Activated CD4-positive, alpha-beta T cell treated with anti-CD3 and anti-CD28 coated beads for 48 hours (primary cell): ENCODE measurements at regions not wholly inside any gene's neighbourhood (a gene's known extent, or its start where the extent isn't known, plus 50 kb on each side); places are given as distances from the start of the nearest gene placed in this dataset.
"Not testable (repeated sequence)": the region's sequence is repeated elsewhere in the genome, so short reads cannot be mapped to it uniquely, and the experiment has no call there.

Experiments used
- DNase-seq: peaks from one replicate; pipeline ENCODE4 v3.0.0-alpha.2; 2020

DNA sequence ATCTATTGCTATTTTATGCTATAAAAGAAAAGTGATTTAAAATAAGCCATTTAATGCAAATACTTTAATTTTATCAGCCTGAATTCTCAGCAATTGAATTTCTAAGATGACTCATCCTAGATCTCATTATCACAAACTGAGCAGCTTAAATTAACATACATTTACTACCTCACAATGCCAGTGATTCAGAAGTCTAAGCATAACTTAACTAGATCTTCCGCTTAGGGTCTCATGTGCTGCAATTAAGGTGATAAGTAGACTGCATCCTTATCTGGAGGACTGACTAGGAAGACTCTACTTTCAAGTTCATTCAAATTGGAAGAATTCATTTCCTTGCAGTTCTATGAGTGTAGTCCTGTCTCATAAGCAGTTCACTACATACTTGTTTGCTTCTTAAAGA, 286.6 kb downstream of the COL11A1 start:
- DNase-seq, result no peak

DNA sequence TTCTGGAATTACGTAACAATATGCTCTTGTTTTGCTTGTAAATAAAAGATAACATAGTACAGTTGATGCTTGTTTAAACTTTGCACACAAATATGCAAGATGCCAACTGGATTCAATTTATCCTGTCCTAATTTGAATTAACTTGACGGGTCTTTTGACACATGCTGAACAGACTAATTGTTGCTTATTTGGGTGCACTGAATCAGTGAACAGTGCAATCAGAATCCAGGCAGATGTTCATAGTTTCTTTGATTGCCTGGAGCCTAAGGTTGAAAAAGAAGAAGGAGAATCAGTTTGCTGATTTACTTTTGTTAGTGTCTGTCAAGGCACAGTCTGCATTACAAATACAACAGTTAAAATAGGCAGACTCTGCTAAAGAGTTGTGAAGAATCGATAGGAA, 307.9 kb downstream of the COL11A1 start:
- DNase-seq, result no peak

DNA sequence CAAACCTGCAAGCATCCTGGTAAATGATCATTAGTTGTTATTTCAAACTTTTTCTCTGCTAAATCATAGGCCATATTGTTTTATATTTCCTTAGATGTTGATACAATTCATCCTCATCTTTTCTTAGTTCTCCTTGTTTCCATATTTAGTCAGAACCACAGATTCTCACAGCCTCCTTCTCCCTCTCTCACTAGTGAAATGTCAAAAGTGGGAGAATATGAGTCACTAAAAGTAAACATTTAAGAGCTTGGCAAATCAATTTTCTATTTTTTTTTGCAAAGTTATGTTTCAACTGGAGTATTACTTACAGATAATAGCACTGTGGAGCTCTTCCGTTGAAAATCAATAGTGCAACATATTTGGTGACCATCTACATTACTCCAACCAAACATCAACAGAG, 308.8 kb downstream of the COL11A1 start:
- no peak for DNase-seq

DNA sequence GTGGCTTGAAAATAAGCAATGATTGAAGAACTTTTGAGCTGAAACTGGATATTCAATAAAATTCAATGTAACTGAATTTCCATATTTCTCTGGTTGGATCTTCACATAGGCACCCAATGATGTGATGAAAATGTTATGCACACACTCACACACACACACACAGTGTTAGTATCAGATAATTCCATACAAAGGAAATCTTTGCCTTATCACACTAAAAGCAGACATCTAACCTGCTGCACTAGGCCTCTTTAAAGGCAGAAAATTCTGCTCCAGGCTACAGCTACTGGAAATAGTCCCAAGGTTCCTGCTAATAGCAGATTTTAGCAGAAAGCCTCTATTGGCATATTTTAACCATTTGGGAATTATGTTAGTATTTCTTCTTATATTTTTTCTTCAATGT, 309.6 kb downstream of the COL11A1 start:
- DNase-seq, result no peak

DNA sequence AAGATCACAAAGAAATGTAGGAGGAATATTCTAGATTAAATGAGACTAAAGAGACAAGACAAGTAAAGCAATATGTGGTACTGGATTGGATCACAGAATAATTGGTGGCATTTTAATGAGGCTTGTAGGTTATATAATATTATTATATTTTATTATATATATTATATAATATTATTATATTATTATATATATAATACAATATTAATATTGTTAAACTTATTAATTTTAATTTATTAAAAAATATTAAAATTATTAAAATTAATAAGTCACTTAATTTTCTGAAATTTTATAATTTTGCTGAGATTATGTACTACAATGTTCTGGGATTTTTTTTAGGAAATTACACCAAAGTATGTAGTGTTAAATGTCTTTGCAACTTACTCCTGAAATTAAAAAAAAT, 311.9 kb downstream of the COL11A1 start:
- no peak for DNase-seq

DNA sequence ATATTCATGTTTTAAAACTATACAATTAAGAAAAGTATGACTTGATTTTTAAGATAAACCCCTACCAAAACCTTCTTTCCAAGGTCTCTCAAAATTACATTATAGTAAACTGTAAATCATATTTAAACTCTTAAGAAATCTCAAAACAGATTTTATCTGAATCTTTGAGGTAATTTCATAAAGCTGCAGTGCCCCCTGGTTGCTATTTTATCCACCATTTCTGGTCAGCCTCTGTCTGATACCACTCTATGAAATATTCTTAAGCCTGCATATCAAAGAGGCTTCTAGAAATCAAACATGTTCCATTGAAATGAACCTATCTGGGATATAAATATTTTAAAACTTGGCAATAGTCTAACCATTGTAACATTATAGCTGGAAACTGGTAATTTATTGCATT, 317.3 kb downstream of the COL11A1 start:
- no peak for DNase-seq

DNA sequence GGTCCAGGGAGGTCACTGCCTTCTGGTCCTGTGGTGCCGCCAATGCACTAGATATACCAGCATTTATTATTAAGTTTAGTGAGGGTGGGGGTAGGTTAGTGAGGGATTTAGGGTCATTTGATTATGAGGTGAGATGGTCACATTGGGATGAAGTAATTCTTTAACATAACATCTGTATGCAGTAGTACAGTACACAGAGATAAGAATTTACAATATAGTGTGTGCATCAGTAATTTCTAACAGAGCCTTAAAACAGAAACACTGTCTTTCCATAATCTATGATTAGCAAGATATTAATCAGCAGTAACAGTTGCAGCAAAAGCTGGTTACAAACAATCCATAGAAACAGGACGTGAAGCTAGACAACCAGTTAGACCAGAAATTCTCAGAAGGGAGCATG, 318.4 kb downstream of the COL11A1 start:
- DNase-seq, result not testable (repeated sequence)

DNA sequence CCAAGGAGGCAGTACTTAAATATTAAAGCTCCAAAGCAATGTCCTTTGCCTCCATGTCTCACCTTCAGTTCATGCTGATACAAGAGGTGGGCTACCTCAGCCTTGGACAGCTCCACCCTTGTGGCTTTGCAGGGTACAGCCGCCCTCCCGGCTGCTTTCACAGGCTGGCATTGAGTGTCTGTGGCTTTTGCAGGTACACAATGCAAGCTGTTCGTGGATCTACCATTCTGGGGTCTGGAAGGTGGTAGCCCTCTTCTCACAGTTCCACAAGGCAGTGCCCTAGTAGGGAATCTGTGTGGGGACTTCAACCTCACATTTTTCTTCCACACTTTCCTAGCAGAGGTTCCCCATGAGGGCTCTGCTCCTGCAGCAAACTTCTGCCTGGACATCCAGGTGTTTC, 324.8 kb downstream of the COL11A1 start:
- no peak for DNase-seq

DNA sequence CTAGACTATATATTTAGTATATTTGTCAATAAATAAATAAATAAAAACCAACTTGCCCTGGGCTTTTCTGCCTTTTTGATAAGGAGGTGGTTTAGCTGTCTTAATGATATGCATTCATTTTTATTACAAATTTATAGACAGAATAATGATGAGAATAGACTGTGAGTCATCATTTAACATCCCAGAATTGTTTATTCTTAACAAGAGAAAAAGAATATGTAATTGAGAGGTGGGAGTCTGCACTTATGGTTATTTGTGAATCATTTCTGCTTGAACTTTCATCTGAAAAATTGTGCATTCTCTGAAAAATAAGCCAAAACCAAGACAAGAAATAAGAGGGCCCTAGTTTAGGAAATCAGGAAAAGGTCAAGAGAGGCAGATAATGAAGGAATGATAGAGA, 326.2 kb downstream of the COL11A1 start:
- no peak for DNase-seq

DNA sequence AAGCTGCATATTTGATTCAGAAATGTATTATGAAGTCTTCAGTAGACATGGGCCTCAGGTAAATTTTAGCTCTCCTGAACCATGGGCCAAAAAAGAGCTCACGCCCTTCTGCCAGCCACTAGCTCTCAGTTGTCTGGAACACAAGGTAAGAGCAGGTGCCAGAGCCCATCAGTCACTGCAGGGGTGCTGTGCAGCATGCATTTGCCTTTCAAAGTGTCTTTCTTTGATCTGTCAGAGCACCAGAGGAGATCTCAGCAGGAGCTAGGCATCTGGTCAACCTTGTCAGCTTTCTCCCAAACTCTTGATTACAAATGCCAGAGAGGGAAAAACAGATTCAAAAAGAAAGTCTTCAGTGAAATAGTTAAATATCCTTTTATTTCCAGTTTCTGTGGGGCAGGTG, 332.3 kb downstream of the COL11A1 start:
- DNase-seq, result no peak

DNA sequence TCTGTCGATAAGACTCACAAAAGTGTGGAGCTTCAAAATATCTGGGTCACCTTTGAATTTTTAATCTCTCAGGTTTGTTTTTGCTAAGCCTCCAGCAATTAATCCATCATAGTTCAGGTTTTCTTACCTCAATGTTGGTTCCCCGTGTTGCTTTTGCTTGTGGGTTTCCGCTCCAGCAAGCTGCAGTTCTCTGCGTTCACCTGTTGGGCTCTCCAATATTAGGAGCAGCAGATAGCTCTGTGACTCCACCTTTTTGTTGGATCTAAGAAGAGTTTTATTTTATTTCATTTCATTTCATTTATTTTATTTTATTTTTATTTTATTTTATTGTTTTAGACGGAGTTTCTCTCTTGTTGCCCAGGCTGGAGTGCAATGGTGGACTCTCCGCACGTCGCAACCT, 335.5 kb downstream of the COL11A1 start:
- no peak for DNase-seq

DNA sequence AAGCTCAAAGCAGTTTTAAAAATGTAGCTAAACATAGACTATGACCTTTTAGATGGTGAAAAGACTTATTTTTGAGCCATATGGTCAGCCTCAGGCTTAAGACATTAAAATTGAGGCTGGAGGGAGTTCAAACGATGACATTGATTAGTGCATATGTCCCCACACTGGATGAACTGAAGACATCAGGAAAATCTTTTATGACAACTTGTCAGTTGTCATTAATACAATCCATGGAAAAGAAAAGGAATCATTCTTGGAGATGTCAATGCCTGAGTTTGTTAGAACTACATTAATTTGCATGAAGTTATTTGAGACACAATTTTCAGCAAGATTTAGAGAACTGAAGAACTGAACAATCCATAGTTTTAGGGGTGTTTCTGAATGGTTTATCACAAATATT, 349.9 kb downstream of the COL11A1 start:
- no peak for DNase-seq

DNA sequence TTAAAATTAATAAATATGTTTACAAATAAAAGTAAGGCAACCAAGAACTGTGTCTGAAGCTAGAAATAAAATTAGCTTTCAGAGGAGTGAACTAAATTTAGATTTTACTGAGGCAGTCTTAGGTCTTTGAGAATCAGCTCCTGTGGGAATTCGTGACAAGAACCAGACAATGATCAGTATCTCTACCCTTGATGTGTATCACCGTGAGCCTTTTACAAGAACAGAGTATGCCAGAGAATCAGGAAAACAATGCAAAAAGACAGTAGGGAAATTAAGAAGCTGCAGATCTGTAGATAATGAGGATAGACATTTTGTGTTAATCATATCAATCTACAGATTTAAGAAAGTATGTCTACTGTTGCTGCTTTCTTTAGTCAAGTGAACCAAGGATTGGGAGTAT, 351.0 kb downstream of the COL11A1 start:
- no peak for DNase-seq

DNA sequence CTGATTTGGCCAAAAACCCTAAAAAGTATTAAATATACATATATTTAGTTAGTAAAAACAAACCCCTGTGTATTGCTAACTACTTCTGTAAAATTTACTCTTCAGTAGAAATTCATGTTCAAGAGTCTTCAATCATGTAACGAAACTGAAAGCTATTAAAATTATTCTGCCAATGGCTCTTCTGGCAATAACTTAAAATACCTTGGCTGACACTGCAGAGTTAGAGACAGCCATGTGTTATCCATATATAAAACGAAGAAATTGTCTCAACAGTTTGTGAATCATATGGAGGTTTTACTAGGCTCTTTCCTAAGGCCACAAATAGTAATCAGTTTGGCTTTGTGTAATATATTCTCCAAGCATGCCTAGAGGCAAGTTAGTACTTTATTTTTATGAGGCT, 357.2 kb downstream of the COL11A1 start:
- no peak for DNase-seq

DNA sequence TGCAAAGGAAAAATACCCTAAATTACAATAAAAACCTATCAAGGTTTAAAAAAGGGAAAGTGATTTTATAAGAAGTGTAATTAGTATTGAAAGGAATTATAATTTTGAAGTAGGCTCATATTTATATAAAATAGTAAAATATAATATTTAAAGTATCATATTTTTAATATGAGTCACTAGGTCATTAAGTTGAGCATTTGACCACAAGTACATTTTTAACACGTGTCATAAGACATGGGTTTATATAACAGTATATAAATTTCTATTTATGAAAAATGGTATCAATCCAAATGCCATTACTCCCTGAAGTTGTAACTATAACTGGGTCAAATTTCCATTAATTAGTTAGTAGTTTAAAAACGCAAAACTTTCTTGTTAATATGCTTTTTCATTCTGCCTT, 365.9 kb downstream of the COL11A1 start:
- DNase-seq, result no peak

DNA sequence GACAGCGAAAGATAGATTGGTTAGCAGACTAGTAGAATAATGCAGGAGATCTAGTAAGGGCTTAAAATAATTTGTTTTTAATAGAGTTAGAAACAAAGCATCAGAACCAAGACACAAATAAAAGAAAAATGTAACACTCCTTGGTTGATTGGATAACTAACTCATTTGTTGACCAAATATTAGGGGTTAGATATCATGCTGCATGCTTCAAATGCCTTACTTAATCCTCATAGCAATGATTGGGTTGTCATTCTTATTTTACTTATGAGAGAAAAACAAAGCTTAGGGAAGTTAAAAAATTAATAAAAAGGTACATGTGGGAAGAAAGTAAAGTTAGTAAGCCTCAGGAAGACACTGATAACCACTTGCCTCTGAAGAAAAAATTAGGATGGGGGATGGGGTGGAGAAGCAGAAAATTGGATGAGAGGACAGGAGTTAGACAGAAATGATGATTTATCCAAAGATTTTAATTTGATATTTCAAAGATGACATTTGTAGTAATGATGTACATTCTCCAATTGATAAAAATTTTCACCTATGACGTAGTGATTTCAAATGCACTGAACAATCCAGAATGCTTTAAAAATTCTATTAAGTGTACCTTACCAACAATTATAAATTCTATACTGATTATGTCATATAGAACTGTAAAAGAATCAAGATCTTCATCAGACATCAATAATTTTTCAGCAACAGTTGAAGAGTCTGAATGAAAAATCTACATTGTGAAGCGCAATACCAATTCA, 374.7 kb downstream of the COL11A1 start:
- DNase-seq, result no peak

DNA sequence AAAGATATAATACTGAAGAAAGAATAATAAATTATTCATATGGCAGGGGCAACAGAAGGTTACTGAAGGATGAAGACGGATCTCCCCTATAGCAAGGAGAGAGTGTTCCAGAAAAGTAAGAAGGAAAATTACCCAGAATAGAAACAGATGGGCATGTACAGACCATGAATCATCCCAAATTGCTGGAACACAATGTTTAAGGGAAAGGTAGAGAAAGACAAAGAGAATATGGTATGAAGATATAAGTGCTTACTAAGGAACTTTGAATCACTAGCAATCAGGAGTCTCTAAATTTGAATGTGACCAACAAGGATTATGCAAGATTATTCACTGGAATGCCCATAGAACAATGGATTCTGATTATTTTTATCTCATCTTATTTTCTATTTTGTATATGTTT, 375.4 kb downstream of the COL11A1 start:
- no peak for DNase-seq

DNA sequence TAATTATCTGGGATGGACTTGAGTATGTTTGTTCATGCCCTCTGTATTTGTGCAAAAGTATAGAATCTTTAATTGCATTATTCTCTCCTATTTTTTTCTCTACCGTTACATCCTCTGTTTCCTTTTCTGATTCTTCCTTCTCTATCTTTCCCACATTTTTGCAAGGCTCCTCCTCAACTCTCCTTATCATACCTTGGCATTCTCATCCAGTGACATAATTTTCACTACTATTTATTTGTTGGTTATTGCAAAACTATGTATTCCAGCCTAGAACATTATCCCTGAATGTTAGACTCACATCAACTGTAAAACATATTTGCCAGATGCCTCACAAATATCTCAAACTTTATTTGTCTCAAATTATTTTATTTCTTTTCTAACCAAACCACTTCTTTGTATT, 381.9 kb downstream of the COL11A1 start:
- DNase-seq, result no peak

DNA sequence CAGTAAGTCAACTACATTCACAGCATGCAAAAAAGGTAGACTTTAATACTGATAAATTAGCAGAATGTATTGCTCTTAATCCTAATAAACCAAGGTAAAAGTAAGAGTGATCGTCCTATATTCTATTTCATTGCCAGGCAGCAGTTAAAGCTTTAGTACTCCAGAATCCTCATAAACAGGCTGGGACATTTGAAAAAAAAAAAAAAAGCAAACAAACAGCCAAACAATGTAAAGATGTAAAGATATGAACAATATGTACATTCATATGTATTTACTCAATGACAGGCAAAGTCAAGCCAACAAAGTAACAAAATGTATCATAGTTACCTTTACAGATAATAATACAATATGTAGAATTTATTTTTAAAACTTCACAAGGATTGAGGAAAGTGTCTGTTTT, 383.6 kb downstream of the COL11A1 start:
- DNase-seq, result no peak

DNA sequence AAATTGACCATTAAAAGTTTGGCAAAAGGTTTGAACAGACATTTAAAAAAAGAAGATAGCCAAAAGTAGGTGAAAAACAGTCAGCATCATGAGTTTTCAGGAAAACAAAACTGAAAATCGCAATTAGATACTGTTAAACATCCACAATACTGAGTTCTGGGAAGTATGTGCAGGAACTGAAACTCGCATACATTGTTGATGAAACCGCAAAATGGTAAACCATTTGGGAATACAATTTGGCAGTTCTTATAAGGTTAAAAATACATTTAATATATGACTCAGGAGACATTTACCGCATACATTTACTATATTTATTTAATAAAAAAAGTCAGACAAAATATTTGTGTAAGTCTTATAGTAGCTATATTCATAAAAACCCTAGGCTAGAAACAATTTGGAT, 393.2 kb downstream of the COL11A1 start:
- DNase-seq, result no peak

DNA sequence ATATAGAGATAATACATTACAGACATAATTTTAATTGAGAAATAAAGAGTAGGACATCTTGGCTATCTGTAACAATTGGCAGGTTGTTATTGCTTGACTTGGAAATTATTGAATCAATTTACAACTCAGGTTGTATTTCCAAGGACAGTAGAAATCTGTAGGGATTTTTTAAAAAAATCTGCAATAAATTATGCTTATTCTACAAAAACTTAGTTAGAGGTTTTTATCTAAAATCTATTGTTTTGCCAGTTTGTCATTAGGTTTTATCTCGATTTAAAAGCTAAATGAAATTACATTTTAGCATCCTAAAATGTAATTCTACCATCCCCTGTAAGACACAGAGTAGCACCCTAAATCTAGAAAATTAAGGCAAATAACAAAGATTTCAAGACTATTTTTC, 408.8 kb downstream of the COL11A1 start:
- DNase-seq, result no peak

DNA sequence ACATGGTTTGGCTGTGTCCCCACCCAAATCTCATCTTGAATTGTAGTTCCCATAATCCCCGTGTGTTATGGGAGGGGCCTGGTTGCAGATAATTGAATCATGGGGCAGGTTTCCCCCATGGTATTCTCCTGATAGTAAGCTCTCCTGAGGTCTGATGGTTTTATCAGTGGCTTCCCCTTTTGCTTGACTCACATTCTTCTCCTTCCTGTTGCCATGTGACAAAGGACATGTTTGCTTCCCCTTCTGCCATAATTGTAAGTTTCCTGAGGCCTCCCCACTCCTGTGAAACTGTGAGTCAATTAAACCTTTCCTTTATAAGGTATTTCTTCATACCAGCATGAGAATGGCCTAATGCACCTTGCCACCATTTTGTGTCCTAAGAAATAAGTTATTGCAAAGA, 415.0 kb downstream of the COL11A1 start:
- DNase-seq, result no peak

DNA sequence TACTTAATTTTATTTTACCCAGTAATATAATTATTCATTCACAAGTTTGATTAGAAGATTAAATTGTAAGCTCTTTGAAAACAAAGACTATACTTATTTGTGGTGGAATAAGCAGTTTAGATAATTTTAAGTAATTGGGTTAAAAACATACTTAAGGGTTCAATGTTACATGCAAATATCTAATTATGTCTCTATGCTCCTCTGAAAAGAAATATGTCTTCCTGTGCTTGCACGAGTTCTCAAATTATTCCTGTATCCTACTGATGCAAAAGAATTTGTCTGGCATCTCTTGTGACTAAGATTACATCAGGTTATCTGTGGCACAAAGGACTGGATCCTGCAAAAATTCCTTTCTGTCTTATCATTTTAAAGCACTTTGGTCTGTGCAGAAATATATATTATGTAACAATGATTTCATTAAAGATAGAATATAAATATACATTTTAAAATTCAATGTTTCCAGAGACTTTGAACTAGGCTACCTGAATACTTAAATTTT, 416.7 kb downstream of the COL11A1 start:
- DNase-seq, result no peak

DNA sequence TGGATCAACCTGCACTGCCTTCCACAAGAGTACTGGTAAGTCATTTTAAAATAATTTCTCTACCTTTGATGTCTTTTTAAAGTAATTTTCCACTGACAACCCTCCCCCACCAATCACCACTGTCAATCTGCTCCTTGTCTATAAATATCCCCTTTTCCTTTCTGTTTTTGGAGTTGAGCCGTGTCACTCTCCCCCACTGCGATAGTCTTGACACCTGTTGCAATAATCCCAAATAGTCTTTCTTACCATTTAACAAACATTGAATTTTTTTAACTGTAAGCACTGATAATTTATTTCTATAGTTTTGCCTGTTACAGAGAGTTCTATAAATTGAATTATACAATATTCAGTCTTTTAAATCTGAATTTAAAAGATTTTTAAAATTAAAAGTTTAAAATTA, 420.9 kb downstream of the COL11A1 start:
- no peak for DNase-seq

DNA sequence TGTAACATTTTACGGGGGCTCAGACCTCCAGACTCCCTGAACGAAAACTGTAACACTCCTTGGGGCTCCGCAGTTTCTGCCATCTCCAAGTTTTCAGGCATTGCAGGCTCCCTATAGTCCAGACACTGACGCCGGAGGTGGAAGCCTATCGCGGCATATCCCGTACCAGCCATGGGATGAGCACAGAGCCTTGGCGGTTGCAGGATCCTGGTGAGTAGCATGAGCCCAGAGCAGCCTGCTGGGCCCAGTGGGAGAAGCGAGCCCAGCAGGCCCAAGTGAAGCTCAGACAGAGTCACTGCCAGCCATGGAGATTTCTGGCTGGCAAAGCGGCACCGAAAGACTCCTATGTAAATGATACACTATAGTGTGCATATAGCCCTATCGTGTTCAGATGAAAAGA, 446.8 kb downstream of the COL11A1 start:
- DNase-seq, result no peak
